Liver (tissue), 8 donors: ENCODE measurements at regions not wholly inside any gene's neighbourhood (a gene's known extent, or its start where the extent isn't known, plus 50 kb on each side); places are given as distances from the start of the nearest gene placed in this dataset.

Experiments
- DNase-seq: peaks from one replicate; pipeline ENCODE4 v3.0.0-alpha.2; 2017; ENCODE audit warnings: low spot score
- H3K27ac ChIP-seq, 2 donors: one replicate each; pipeline ENCODE4 v1.7.0; 2013; ENCODE audit warnings: inconsistent platforms in 2 of 2, low read length in 2 of 2, control low read depth in 1 of 2, low read depth in 1 of 2, mild to moderate bottlenecking in 1 of 2
- H3K27me3 ChIP-seq, 4 donors: one replicate each; pipeline versions ENCODE4 v1.6.1 to v1.7.0; 2013; ENCODE audit warnings: low read length in 3 of 4, inconsistent platforms in 1 of 4, mild to moderate bottlenecking in 1 of 4, moderate library complexity in 1 of 4; ENCODE audit not compliant: control insufficient read depth in 4 of 4, insufficient read depth in 4 of 4
- H3K36me3 ChIP-seq, 4 donors: one replicate each; pipeline versions ENCODE4 v1.6.1 to v1.7.0; 2013; ENCODE audit warnings: low read length in 3 of 4, mild to moderate bottlenecking in 3 of 4, low read depth in 1 of 4, moderate library complexity in 1 of 4; ENCODE audit not compliant: control insufficient read depth in 4 of 4, insufficient read depth in 3 of 4
- H3K4me1 ChIP-seq, 4 donors: one replicate each; pipeline versions ENCODE4 v1.6.1 to v1.7.0; 2013; ENCODE audit warnings: low read length in 3 of 4, mild to moderate bottlenecking in 3 of 4, moderate library complexity in 1 of 4; ENCODE audit not compliant: control insufficient read depth in 4 of 4, insufficient read depth in 4 of 4
- H3K4me3 ChIP-seq, 3 donors: one replicate each; pipeline versions ENCODE4 v1.6.1 to v1.7.0; 2013; ENCODE audit warnings: low read length in 3 of 3, control low read depth in 1 of 3, low read depth in 1 of 3, mild to moderate bottlenecking in 1 of 3
- H3K9ac ChIP-seq, 2 donors: one replicate each; pipeline ENCODE4 v1.7.0; 2013; ENCODE audit warnings: low read length in 2 of 2, mild to moderate bottlenecking in 2 of 2, moderate library complexity in 2 of 2, control low read depth in 1 of 2, low read depth in 1 of 2
- H3K9me3 ChIP-seq, 4 donors: one replicate each; pipeline versions ENCODE4 v1.6.1 to v1.7.0; 2013; ENCODE audit warnings: low read length in 3 of 4; ENCODE audit not compliant: control insufficient read depth in 4 of 4
- EGR1 ChIP-seq, 2 donors: IDR thresholded peaks; 2 replicates each; pipeline ENCODE4 v1.6.1; 2016 to 2018; ENCODE audit warnings: antibody characterized with exemption in 2 of 2, low read depth in 2 of 2
- FOXA1 ChIP-seq: IDR thresholded peaks from 2 replicates; pipeline ENCODE4 v1.6.1; 2016; ENCODE audit warnings: antibody characterized with exemption
- FOXA2 ChIP-seq: IDR thresholded peaks from 2 replicates; pipeline ENCODE4 v1.6.1; 2016; ENCODE audit warnings: antibody characterized with exemption
- GABPA ChIP-seq, 2 donors: IDR thresholded peaks in 1 of 2; conservative IDR thresholded peaks in 1 of 2; 2 replicates each; pipeline ENCODE4 v1.6.1; 2016; ENCODE audit warnings: antibody characterized with exemption in 2 of 2, mild to moderate bottlenecking in 1 of 2, moderate library complexity in 1 of 2
- HNF4A ChIP-seq, 2 donors: conservative IDR thresholded peaks; 2 replicates each; pipeline ENCODE4 v1.6.1; 2016; ENCODE audit warnings: antibody characterized with exemption in 2 of 2, mild to moderate bottlenecking in 2 of 2
- HNF4G ChIP-seq: IDR thresholded peaks from 2 replicates; pipeline ENCODE4 v1.6.1; 2016; ENCODE audit warnings: antibody characterized with exemption
- JUND ChIP-seq, 2 donors: IDR thresholded peaks; 2 replicates each; pipeline ENCODE4 v1.6.1; 2016; ENCODE audit warnings: antibody characterized with exemption in 2 of 2
- NR2F2 ChIP-seq: IDR thresholded peaks from 2 replicates; pipeline ENCODE4 v1.6.1; 2016; ENCODE audit warnings: antibody characterized with exemption
- RAD21 ChIP-seq, 2 donors: IDR thresholded peaks; 2 replicates each; pipeline ENCODE4 v1.6.1; 2016; ENCODE audit warnings: antibody characterized with exemption in 2 of 2, mild to moderate bottlenecking in 2 of 2
- RXRA ChIP-seq, 2 donors: IDR thresholded peaks; 2 replicates each; pipeline ENCODE4 v1.6.1; 2017 to 2018; ENCODE audit warnings: antibody characterized with exemption in 2 of 2, mild to moderate bottlenecking in 1 of 2
- SP1 ChIP-seq: IDR thresholded peaks from 2 replicates; pipeline ENCODE4 v1.6.1; 2018; ENCODE audit warnings: antibody characterized with exemption, mild to moderate bottlenecking
- TAF1 ChIP-seq: conservative IDR thresholded peaks from 2 replicates; pipeline ENCODE4 v1.6.1; 2016; ENCODE audit warnings: antibody characterized with exemption, mild to moderate bottlenecking
- YY1 ChIP-seq: IDR thresholded peaks from 2 replicates; pipeline ENCODE4 v1.6.1; 2016; ENCODE audit warnings: antibody characterized with exemption, mild to moderate bottlenecking
- WGBS: extraction: QIAGEN DNeasy Blood & Tissue Kit; methylation state at CpG from one replicate; pipeline ENCODE4 v1.1.7; 2013; 5-methylcytosine and 5-hydroxymethylcytosine counted together
- TF ChIP-seq, protein P1 (sequence below): IDR thresholded peaks from 2 replicates; pipeline ENCODE4 v1.6.1; 2016; ENCODE audit warnings: antibody characterized with exemption
- TF ChIP-seq, protein P2 (sequence below): fragments of 150-350 bp; IDR thresholded peaks from 2 replicates; pipeline ENCODE4 v1.5.1; 2017; ENCODE audit warnings: improper control_type of control experiment, low read depth, low read length; ENCODE audit not compliant: missing input control
- TF ChIP-seq, protein P3 (sequence below): IDR thresholded peaks from 2 replicates; pipeline ENCODE4 v1.6.1; 2016; ENCODE audit warnings: antibody characterized with exemption
- TF ChIP-seq, protein P4 (sequence below): IDR thresholded peaks from 2 replicates; pipeline ENCODE4 v1.6.1; 2016; ENCODE audit warnings: antibody characterized with exemption, mild to moderate bottlenecking
- TF ChIP-seq, protein P5 (sequence below): IDR thresholded peaks from 2 replicates; pipeline ENCODE4 v1.6.1; 2016; ENCODE audit warnings: antibody characterized with exemption
- donor health status: healthy.
- donor health status: healthy.
- donor health status: healthy.
- donor health status: healthy.
- donor health status: healthy.

DNA sequence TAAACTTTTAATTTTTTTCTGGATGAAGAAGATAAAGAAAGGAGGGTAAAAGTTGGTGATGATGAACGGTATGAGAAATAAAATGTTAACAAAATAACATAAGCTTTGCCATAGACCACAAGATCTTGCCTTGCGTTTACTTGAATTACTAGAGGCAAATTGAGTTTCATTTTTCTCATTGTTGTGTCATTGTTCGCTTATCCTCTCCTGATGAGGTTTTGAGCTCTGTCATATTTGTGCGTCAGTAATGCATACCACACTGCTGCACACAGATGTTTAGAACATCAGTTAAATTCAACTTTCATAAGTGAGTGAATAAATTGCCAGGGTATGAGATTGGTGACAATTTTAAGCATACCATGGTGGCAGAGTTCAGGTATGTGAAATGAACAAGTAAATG lies 843.6 kb downstream of the SUCLG1 start:
- no peak overlapping the region for H3K27ac ChIP-seq
- TF ChIP-seq FOXA1 (no peak), RXRA (IDR thresholded peaks at IDR 0.05) (no peak), RAD21 (IDR thresholded peaks at IDR 0.05) (no peak), YY1 (no peak), TAF1 (no peak), JUND (IDR thresholded peaks at IDR 0.05) (no peak), HNF4A (conservative IDR thresholded peaks at IDR 0.05) (no peak)
- TF ChIP-seq, protein P1, sequence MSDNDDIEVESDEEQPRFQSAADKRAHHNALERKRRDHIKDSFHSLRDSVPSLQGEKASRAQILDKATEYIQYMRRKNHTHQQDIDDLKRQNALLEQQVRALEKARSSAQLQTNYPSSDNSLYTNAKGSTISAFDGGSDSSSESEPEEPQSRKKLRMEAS, result no peak
- TF ChIP-seq, protein P2, sequence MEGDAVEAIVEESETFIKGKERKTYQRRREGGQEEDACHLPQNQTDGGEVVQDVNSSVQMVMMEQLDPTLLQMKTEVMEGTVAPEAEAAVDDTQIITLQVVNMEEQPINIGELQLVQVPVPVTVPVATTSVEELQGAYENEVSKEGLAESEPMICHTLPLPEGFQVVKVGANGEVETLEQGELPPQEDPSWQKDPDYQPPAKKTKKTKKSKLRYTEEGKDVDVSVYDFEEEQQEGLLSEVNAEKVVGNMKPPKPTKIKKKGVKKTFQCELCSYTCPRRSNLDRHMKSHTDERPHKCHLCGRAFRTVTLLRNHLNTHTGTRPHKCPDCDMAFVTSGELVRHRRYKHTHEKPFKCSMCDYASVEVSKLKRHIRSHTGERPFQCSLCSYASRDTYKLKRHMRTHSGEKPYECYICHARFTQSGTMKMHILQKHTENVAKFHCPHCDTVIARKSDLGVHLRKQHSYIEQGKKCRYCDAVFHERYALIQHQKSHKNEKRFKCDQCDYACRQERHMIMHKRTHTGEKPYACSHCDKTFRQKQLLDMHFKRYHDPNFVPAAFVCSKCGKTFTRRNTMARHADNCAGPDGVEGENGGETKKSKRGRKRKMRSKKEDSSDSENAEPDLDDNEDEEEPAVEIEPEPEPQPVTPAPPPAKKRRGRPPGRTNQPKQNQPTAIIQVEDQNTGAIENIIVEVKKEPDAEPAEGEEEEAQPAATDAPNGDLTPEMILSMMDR, result no peak
- TF ChIP-seq, protein P3, sequence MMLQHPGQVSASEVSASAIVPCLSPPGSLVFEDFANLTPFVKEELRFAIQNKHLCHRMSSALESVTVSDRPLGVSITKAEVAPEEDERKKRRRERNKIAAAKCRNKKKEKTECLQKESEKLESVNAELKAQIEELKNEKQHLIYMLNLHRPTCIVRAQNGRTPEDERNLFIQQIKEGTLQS, result no peak
- H3K36me3 ChIP-seq, result no peaks in the 10 kb centered on the region
- DNase-seq, result no peak
- peaks cover 0 to 4% (median 0%) of the 10 kb centered on the region in 4 donors for H3K9me3 ChIP-seq
- H3K4me3 ChIP-seq, result no peak overlapping the region
- H3K9ac ChIP-seq, result no peak overlapping the region
- no peaks in the 10 kb centered on the region for H3K27me3 ChIP-seq
- H3K4me1 ChIP-seq, result no peaks in the 10 kb centered on the region
- WGBS, result 91% methylated on average over 4 of the region's 4 CpGs

DNA sequence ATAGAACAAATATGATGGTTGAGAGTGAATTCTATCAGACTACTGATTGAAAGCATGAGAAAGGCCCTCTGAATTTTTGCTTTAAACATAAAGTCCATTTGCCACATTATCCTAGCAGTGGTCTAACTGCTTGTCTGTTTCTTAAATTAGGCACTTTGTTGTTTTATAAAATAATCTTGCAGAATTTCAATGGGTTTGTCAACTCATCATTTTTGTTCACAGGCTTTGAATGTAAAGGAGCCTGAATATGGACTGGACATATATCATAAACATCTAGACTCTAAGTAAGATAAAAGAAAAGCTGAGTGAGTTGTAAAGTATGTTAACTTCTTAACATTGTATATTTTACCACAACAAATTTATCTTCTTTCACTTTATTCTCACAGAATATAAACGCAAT lies 845.9 kb downstream of the SUCLG1 start:
- no peak overlapping the region for H3K27ac ChIP-seq
- no peaks in the 10 kb centered on the region for H3K4me1 ChIP-seq
- no peaks in the 10 kb centered on the region for H3K36me3 ChIP-seq
- 87% methylated on average over 1 of the region's 1 CpG for whole genome bisulfite sequencing
- no peak for DNase-seq
- H3K9me3 ChIP-seq, result peaks cover 0 to 4% (median 1%) of the 10 kb centered on the region in 4 donors
- no peaks in the 10 kb centered on the region for H3K27me3 ChIP-seq
- H3K9ac ChIP-seq, result no peak overlapping the region
- TF ChIP-seq JUND (IDR thresholded peaks at IDR 0.05) (no peak), HNF4G (no peak), HNF4A (conservative IDR thresholded peaks at IDR 0.05) (no peak), FOXA1 (no peak), RXRA (IDR thresholded peaks at IDR 0.05) (no peak), RAD21 (IDR thresholded peaks at IDR 0.05) (no peak), SP1 (no peak), YY1 (no peak), EGR1 (IDR thresholded peaks at IDR 0.05; ENCODE audit: low read depth in 2 of 2) (no peak), TAF1 (no peak), NR2F2 (no peak), FOXA2 (no peak), GABPA (IDR thresholded peaks at IDR 0.05 in 1 of 2, conservative IDR thresholded peaks at IDR 0.05 in 1 of 2) (no peak)
- TF ChIP-seq, protein P1, result no peak
- TF ChIP-seq, protein P2, result no peak
- TF ChIP-seq, protein P3, result no peak
- TF ChIP-seq, protein P4, sequence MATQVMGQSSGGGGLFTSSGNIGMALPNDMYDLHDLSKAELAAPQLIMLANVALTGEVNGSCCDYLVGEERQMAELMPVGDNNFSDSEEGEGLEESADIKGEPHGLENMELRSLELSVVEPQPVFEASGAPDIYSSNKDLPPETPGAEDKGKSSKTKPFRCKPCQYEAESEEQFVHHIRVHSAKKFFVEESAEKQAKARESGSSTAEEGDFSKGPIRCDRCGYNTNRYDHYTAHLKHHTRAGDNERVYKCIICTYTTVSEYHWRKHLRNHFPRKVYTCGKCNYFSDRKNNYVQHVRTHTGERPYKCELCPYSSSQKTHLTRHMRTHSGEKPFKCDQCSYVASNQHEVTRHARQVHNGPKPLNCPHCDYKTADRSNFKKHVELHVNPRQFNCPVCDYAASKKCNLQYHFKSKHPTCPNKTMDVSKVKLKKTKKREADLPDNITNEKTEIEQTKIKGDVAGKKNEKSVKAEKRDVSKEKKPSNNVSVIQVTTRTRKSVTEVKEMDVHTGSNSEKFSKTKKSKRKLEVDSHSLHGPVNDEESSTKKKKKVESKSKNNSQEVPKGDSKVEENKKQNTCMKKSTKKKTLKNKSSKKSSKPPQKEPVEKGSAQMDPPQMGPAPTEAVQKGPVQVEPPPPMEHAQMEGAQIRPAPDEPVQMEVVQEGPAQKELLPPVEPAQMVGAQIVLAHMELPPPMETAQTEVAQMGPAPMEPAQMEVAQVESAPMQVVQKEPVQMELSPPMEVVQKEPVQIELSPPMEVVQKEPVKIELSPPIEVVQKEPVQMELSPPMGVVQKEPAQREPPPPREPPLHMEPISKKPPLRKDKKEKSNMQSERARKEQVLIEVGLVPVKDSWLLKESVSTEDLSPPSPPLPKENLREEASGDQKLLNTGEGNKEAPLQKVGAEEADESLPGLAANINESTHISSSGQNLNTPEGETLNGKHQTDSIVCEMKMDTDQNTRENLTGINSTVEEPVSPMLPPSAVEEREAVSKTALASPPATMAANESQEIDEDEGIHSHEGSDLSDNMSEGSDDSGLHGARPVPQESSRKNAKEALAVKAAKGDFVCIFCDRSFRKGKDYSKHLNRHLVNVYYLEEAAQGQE, result no peak
- TF ChIP-seq, protein P5, sequence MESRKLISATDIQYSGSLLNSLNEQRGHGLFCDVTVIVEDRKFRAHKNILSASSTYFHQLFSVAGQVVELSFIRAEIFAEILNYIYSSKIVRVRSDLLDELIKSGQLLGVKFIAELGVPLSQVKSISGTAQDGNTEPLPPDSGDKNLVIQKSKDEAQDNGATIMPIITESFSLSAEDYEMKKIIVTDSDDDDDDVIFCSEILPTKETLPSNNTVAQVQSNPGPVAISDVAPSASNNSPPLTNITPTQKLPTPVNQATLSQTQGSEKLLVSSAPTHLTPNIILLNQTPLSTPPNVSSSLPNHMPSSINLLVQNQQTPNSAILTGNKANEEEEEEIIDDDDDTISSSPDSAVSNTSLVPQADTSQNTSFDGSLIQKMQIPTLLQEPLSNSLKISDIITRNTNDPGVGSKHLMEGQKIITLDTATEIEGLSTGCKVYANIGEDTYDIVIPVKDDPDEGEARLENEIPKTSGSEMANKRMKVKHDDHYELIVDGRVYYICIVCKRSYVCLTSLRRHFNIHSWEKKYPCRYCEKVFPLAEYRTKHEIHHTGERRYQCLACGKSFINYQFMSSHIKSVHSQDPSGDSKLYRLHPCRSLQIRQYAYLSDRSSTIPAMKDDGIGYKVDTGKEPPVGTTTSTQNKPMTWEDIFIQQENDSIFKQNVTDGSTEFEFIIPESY, result no peak
- H3K4me3 ChIP-seq, result no peak overlapping the region
